C4-2B (cell line): ENCODE measurements at regions not wholly inside any gene's neighbourhood (a gene's known extent, or its start where the extent isn't known, plus 50 kb on each side); places are given as distances from the start of the nearest gene placed in this dataset.

Experiments
- H3K27ac ChIP-seq: fragments of 450-650 bp; 2 replicates; pipeline ENCODE4 v1.5.1; 2017
- ZFX ChIP-seq: fragments of 450-650 bp; IDR thresholded peaks from 2 replicates; pipeline ENCODE4 v1.6.1; 2017
- TF ChIP-seq, protein P1 (sequence below): fragments of 450-650 bp; conservative IDR thresholded peaks from 2 replicates; pipeline ENCODE4 v1.5.1; 2017; ENCODE audit warnings: mild to moderate bottlenecking

DNA sequence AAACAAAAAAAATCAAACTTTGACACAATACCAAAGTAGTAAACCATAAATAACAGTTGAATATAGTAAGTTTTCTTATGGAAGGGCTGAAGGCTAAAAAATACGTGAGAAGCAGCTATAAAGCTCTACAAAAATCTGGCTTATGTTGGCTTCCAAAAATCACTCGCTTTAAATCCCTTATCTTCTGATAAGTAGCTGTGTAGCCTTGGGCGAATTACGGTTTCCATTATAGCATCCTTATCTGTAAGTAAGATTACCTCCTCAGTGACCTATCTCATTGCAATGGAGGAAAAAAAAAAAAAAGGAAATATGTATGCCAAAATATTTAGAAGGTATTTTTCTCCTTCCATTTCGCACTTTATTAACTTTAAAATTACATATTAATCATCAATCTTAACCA, 348.6 kb downstream of the PLOD2 start:
- H3K27ac ChIP-seq: no peak overlapping the region
- TF ChIP-seq ZFX: no peak
- TF ChIP-seq, protein P1, sequence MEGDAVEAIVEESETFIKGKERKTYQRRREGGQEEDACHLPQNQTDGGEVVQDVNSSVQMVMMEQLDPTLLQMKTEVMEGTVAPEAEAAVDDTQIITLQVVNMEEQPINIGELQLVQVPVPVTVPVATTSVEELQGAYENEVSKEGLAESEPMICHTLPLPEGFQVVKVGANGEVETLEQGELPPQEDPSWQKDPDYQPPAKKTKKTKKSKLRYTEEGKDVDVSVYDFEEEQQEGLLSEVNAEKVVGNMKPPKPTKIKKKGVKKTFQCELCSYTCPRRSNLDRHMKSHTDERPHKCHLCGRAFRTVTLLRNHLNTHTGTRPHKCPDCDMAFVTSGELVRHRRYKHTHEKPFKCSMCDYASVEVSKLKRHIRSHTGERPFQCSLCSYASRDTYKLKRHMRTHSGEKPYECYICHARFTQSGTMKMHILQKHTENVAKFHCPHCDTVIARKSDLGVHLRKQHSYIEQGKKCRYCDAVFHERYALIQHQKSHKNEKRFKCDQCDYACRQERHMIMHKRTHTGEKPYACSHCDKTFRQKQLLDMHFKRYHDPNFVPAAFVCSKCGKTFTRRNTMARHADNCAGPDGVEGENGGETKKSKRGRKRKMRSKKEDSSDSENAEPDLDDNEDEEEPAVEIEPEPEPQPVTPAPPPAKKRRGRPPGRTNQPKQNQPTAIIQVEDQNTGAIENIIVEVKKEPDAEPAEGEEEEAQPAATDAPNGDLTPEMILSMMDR: no peak

DNA sequence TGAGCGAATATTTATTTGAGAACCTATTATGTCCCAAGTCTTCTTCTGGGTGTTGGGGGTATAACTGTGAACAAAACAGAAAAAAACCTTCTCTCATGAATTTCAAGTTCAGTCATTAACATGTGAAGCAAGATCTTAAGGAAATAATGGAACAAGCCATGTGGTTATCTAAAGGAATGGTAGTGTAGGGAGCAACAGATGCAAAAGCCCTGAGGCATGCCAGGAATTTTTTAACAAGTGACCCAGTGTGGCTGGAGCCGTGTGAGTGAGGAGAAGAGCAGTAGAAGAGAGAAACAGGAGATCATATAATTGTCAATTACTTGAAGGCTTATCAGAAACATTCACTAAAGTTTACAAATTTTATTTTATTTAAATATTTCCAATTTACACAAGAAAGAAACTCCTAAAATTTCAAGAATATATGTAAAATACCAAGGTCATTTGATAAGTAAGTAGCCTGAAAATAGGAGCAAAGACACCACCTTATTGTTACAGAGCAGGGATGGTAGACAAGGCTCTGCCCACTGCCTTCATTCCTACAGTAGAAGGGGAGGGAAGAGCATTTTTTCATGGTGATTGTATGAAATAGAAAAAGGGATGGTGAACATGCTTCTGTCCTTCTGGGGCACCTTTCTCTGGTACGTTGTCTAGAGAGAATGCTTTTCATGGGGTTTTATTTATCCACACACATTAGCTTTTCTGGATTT, 345.1 kb downstream of the PLOD2 start:
- no peak overlapping the region for H3K27ac ChIP-seq
- TF ChIP-seq, protein P1: no peak
- TF ChIP-seq ZFX: no peak

DNA sequence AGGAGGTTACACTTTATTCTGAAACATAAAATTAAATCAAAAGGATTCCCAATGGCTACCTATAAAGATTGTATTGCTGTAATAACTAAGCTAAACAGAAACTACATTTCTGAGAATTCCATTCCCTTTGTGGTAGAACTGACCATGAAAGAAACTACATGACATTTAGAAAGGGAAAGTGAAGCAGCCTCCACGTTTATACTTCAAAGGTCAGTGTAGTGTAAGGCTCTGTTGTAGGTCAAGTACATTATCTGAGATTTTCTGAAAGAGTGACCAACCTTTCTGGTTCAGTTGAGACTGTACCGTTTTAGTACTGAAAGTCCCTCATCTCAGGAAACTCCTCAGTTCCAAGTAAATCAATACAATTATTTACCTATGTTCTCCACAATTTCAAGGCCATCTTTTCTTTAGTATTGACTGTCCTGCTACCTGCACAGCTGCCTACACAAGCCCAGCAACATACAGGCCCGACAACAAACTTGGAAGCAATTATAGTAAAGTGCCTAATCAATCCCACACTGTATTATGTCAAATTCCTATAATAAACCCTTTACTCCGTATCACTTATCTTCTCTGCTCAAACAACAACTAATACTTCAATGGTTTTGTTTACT, 343.0 kb downstream of the PLOD2 start:
- H3K27ac ChIP-seq: no peak overlapping the region
- TF ChIP-seq ZFX: no peak
- TF ChIP-seq, protein P1: no peak

DNA sequence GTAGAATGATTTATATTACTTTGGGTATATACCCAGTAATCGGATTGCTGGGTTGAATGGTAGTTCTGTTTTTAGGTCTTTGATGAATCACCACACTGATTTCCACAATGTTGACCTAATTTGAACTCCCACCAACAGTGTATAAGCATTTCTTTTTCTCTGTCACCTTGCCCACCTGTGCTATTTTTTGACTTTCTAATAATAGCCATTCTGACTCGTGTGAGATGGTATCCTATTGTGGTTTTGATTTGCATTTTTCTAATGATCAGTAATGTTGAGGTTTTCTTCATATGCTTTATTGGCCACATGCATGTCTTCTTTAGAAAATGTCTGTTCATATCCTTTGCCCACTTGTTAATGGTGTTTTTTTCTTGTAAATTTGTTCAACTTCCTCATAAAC, 340.8 kb downstream of the PLOD2 start:
- TF ChIP-seq, protein P1: no peak
- no peak for TF ChIP-seq ZFX
- no peak overlapping the region for H3K27ac ChIP-seq

DNA sequence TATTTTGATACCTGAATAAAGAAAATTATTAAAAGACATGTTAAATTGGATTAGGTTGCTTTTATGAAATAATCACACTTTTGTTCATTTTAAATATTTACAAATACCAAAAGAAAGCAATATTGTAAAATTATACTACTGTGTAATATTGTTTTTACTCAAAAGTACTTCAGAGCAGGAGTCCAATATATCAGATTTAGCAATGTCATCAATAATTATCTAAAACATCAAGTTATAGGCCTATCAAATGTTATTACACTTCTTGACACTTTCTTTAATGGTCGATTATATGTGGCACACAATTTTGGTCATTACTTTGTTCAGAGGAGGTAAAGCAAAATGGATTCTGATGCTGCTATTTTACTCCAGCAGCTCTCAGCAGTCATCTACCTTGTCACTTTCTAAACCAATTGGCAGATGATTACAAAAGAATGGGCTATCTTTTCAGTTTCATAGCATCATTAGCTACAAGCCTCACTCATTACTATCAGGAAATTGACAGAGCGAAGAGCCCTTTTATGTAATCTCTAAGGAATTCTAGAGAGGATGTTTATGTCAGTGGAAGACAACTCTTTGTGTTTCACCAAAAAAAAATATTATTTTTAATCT, 318.6 kb downstream of the PLOD2 start:
- no peak overlapping the region for H3K27ac ChIP-seq
- TF ChIP-seq, protein P1: no peak

DNA sequence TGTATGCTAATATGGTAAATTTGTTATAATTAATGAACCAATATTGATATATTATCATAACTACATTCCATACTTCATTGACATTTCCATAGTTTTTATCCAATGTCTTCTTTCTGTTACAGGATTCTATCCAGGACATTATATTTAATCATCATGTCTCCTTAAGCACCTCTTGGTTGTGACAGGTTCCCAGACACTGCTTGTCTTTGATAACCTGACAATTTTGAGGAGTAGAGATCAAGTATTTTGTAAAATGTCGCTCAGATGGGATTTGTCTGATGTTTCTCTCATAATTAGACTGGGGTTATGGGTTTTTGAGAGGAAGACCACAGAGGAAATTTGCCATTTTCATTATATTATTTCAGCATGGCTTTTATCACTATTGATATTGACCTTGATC, 317.4 kb downstream of the PLOD2 start:
- TF ChIP-seq, protein P1: no peak
- no peak for TF ChIP-seq ZFX
- H3K27ac ChIP-seq: no peak overlapping the region

DNA sequence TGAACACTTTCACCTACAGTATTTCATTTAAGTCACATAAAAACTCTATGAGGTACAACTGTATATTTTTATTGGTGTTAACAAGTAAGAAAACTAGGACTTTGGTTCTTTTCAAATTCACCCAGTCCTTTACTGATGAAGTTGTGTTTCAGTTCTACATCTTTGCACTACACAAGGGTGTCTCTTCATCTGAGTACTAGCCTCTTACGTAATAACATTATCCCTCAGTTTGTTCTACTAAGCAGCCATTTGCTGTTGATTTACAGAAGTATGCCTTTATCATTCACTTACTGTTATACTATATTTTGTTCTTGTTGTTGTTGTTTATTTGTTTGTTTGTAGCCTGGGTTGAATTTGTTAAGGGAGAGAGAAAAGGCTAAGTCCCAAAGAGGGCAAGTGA, 311.9 kb downstream of the PLOD2 start:
- TF ChIP-seq ZFX: no peak
- TF ChIP-seq, protein P1: no peak
- H3K27ac ChIP-seq: no peak overlapping the region
